Spleen (tissue), 11 donors: ENCODE measurements at regions not wholly inside any gene's neighbourhood (a gene's known extent, or its start where the extent isn't known, plus 50 kb on each side); places are given as distances from the start of the nearest gene placed in this dataset.

Experiments used
- DNase-seq: peaks from one replicate; pipeline ENCODE4 v3.0.0-alpha.2; 2020
- H3K27ac ChIP-seq, 8 donors: fragments of 200-600 bp; sonication (generic) in 7 of 8; 1 replicate in 4 of 8; 2 replicates in 4 of 8; pipeline versions ENCODE4 v1.5.0 to v1.8.0; 2016 to 2021; ENCODE audit warnings: inconsistent platforms in 4 of 8, mild to moderate bottlenecking in 4 of 8, moderate library complexity in 1 of 8
- H3K27me3 ChIP-seq, 7 donors: fragments of 200-600 bp; sonication (generic) in 6 of 7; replicated peaks in 1 of 7; 1 replicate in 4 of 7; 2 replicates in 3 of 7; pipeline versions ENCODE4 v1.5.0 to v1.8.0; 2016 to 2021; ENCODE audit warnings: inconsistent platforms in 3 of 7, mild to moderate bottlenecking in 1 of 7
- H3K36me3 ChIP-seq, 6 donors: fragments of 200-600 bp; sonication (generic) in 5 of 6; 1 replicate in 4 of 6; 2 replicates in 2 of 6; pipeline versions ENCODE4 v1.5.0 to v1.8.0; 2016 to 2021; ENCODE audit warnings: inconsistent platforms in 2 of 6
- H3K4me1 ChIP-seq, 6 donors: fragments of 200-600 bp; sonication (generic) in 5 of 6; 1 replicate in 3 of 6; 2 replicates in 3 of 6; pipeline versions ENCODE4 v1.5.0 to v1.8.0; 2016 to 2021; ENCODE audit warnings: inconsistent platforms in 3 of 6
- H3K4me3 ChIP-seq, 8 donors: fragments of 200-600 bp; sonication (generic) in 7 of 8; 1 replicate in 4 of 8; 2 replicates in 4 of 8; pipeline versions ENCODE4 v1.5.0 to v1.8.0; 2016 to 2021; ENCODE audit warnings: inconsistent platforms in 4 of 8, mild to moderate bottlenecking in 4 of 8, moderate library complexity in 2 of 8
- H3K9me3 ChIP-seq, 8 donors: fragments of 200-600 bp; sonication (generic) in 7 of 8; 1 replicate in 4 of 8; 2 replicates in 4 of 8; pipeline versions ENCODE4 v1.5.0 to v1.8.0; 2016 to 2021; ENCODE audit warnings: inconsistent platforms in 4 of 8
- POLR2A ChIP-seq, 3 donors: fragments of 450-650 bp; IDR thresholded peaks; one replicate each; pipeline ENCODE4 v1.5.1; 2017; ENCODE audit warnings: antibody characterized with exemption in 3 of 3, mild to moderate bottlenecking in 1 of 3
- POLR2AphosphoS5 ChIP-seq, 3 donors: sonication (generic); formaldehyde crosslinking; IDR thresholded peaks; one replicate each; pipeline ENCODE4 v1.5.1; 2017; ENCODE audit warnings: antibody characterized with exemption in 3 of 3
- WGBS, 5 donors: extraction: QIAGEN DNeasy Blood & Tissue Kit in 3 of 5; methylation state at CpG; one replicate each; pipeline versions ENCODE4 v1.1.5 to v1.1.7; 2013 to 2018; 5-methylcytosine and 5-hydroxymethylcytosine counted together
- intact Hi-C: fragments of 100-400 bp; cut with DNase I; formaldehyde crosslinking; loops from one replicate; pipeline ENCODE4 v1.15.0; 2023; ENCODE audit warnings: low total_unique reads
- TF ChIP-seq, protein P1 (sequence below), 11 experiments: fragments of 200-600 bp in 7 of 11; fragments of 450-650 bp in 4 of 11; sonication (generic) in 4 of 11; IDR thresholded peaks in 8 of 11; conservative IDR thresholded peaks in 3 of 11; 1 replicate in 7 of 11; 2 replicates in 4 of 11; pipeline versions ENCODE4 v1.4.0 to v1.8.0; 2016 to 2021; ENCODE audit warnings: antibody characterized with exemption in 11 of 11, inconsistent platforms in 4 of 11, mild to moderate bottlenecking in 1 of 11
- donor health status: healthy with polysubstance abuse.
- donor health status: DM: no; HTN: no; CAD: no; lungs with moderate emphysema.
- donor health status: DM: no; HTN: no; CAD: no.
- donor health status: Bipolar disorder and iron deficiency.
- donor health status: healthy.
- donor health status: DM: no; HTN: no; CAD: no.
- donor health status: DM: yes; HTN: yes; CAD: no.

- Histone ChIP-seq H3K4me3 (no peak overlapping the region), H3K9me3 (no peaks in the 10 kb centered on the region), H3K36me3 (no peaks in the 10 kb centered on the region), H3K27ac (no peak overlapping the region), H3K27me3 (no peaks in the 10 kb centered on the region), H3K4me1 (no peaks in the 10 kb centered on the region)
- no peak for DNase-seq
- WGBS, 5 donors, result 74 to 86% (median 79%) methylated on average over 8 of the region's 8 CpGs
- TF ChIP-seq, protein P1, sequence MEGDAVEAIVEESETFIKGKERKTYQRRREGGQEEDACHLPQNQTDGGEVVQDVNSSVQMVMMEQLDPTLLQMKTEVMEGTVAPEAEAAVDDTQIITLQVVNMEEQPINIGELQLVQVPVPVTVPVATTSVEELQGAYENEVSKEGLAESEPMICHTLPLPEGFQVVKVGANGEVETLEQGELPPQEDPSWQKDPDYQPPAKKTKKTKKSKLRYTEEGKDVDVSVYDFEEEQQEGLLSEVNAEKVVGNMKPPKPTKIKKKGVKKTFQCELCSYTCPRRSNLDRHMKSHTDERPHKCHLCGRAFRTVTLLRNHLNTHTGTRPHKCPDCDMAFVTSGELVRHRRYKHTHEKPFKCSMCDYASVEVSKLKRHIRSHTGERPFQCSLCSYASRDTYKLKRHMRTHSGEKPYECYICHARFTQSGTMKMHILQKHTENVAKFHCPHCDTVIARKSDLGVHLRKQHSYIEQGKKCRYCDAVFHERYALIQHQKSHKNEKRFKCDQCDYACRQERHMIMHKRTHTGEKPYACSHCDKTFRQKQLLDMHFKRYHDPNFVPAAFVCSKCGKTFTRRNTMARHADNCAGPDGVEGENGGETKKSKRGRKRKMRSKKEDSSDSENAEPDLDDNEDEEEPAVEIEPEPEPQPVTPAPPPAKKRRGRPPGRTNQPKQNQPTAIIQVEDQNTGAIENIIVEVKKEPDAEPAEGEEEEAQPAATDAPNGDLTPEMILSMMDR (IDR thresholded peaks at IDR 0.05 in 8 of 11, conservative IDR thresholded peaks at IDR 0.05 in 3 of 11), result no peak
- TF ChIP-seq POLR2A (IDR thresholded peaks at IDR 0.05), result no peak
- no peak for TF ChIP-seq POLR2AphosphoS5 (IDR thresholded peaks at IDR 0.05)
- intact Hi-C loops, result no loop called here
Measured at GRCh38 chr18:71405169-71405809, 1116.4 kb downstream of the SOCS6 start.

- H3K27ac ChIP-seq, result no peak overlapping the region
- TF ChIP-seq POLR2AphosphoS5 (IDR thresholded peaks at IDR 0.05), result no peak
- TF ChIP-seq, protein P1 (IDR thresholded peaks at IDR 0.05 in 8 of 11, conservative IDR thresholded peaks at IDR 0.05 in 3 of 11), result no peak
- no peak for TF ChIP-seq POLR2A (IDR thresholded peaks at IDR 0.05)
- H3K9me3 ChIP-seq, result no peaks in the 10 kb centered on the region
- H3K36me3 ChIP-seq, result no peaks in the 10 kb centered on the region
- no peak overlapping the region for H3K4me3 ChIP-seq
- DNase-seq, result no peak
- WGBS, 5 donors, result 67 to 72% (median 70%) methylated on average over 2 of the region's 2 CpGs
- intact Hi-C loops, result no loop called here
- no peaks in the 10 kb centered on the region for H3K27me3 ChIP-seq
- no peaks in the 10 kb centered on the region for H3K4me1 ChIP-seq
Measured at GRCh38 chr18:71403501-71403900, 1114.7 kb downstream of the SOCS6 start.

- Histone ChIP-seq H3K4me3 (no peak overlapping the region), H3K27ac (no peak overlapping the region), H3K9me3 (no peaks in the 10 kb centered on the region), H3K36me3 (no peaks in the 10 kb centered on the region), H3K4me1 (no peaks in the 10 kb centered on the region), H3K27me3 (no peaks in the 10 kb centered on the region)
- TF ChIP-seq, protein P1 (IDR thresholded peaks at IDR 0.05 in 8 of 11, conservative IDR thresholded peaks at IDR 0.05 in 3 of 11), result peak in 1 of 11 experiments; percentile 17
- TF ChIP-seq POLR2A (IDR thresholded peaks at IDR 0.05) (no peak), POLR2AphosphoS5 (IDR thresholded peaks at IDR 0.05) (no peak)
- DNase-seq, result no peak
- intact Hi-C loops, result no loop called here
- WGBS, 5 donors, result 49 to 68% (median 56%) methylated on average over 4 of the region's 4 CpGs
Measured at GRCh38 chr18:71398531-71398930, 1109.7 kb downstream of the SOCS6 start.

- intact Hi-C loops, result no loop called here
Measured at GRCh38 chr18:71388148-71388547, 1099.3 kb downstream of the SOCS6 start.

More at GRCh38 chr18:71388148-71388547, 1099.3 kb downstream of the SOCS6 start:
- H3K9me3 ChIP-seq, result no peaks in the 10 kb centered on the region
- WGBS, 5 donors, result 88 to 94% (median 91%) methylated on average over 3 of the region's 3 CpGs
- no peak overlapping the region for H3K4me3 ChIP-seq
- TF ChIP-seq, protein P1 (IDR thresholded peaks at IDR 0.05 in 8 of 11, conservative IDR thresholded peaks at IDR 0.05 in 3 of 11), result no peak
- TF ChIP-seq POLR2AphosphoS5 (IDR thresholded peaks at IDR 0.05) (no peak), POLR2A (IDR thresholded peaks at IDR 0.05) (no peak)
- H3K36me3 ChIP-seq, result no peaks in the 10 kb centered on the region
- no peaks in the 10 kb centered on the region for H3K27me3 ChIP-seq
- no peaks in the 10 kb centered on the region for H3K4me1 ChIP-seq
- DNase-seq, result no peak
- H3K27ac ChIP-seq, result no peak overlapping the region
